GM23248 (cell line): ENCODE measurements at regions not wholly inside any gene's neighbourhood (a gene's known extent, or its start where the extent isn't known, plus 50 kb on each side); places are given as distances from the start of the nearest gene placed in this dataset.

Experiments
- EZH2 ChIP-seq: fragments of 200-600 bp; sonication (generic); IDR thresholded peaks from 2 replicates; pipeline ENCODE4 v1.6.1; 2018; ENCODE audit warnings: antibody characterized with exemption, mild to moderate bottlenecking; ENCODE audit not compliant: insufficient read depth, poor library complexity, severe bottlenecking
- EZH2phosphoT487 ChIP-seq: fragments of 200-600 bp; sonication (generic); IDR thresholded peaks from 2 replicates; pipeline ENCODE4 v1.6.1; 2018; ENCODE audit warnings: antibody characterized with exemption, moderate library complexity, mild to moderate bottlenecking, low read depth; ENCODE audit not compliant: insufficient read depth

DNA sequence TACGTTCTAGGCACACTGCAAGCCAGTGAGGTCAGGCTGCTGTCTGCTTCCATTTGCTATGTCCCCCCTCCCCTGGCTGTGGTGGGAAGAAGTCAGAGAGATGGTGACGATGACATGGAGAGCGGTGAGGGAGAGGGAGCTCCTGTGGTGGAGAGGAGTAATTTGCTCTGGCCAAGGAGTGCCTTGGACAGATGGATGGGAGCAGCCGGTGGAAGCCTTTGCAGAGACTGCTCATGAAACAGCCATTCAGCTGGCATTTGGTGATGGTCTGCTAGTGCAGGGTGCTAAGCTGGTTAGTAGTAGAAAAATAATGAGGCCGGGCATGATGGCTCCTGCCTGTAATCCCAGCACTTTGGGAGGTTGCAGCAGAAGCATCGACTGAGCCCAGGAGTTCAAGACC is 124.1 kb downstream of the FHDC1 start:
- no peak for TF ChIP-seq EZH2
- TF ChIP-seq EZH2phosphoT487, result no peak
